Natural killer cell (primary cell): ENCODE measurements at regions not wholly inside any gene's neighbourhood (a gene's known extent, or its start where the extent isn't known, plus 50 kb on each side); places are given as distances from the start of the nearest gene placed in this dataset.
"Not testable (repeated sequence)": the region's sequence is repeated elsewhere in the genome, so short reads cannot be mapped to it uniquely, and the experiment has no call there.

ENCODE experiments used
- ATAC-seq, 3 donors: fragments of 150-1000 bp in 2 of 3; fragments of 200-7000 bp in 1 of 3; cut with Tn5 transposase; 1 replicate in 1 of 3; 2 replicates in 2 of 3; pipeline ENCODE4 v1.10.0; 2021; ENCODE audit warnings: mild to moderate bottlenecking in 2 of 3, moderate library complexity in 2 of 3
- DNase-seq, 2 donors: peaks; one replicate each; pipeline versions ENCODE4 v3.0.0 to v3.0.0-alpha.2; 2013 to 2021; ENCODE audit warnings: mixed read lengths in 1 of 2
- H3K27ac ChIP-seq: one replicate; pipeline ENCODE4 v1.5.1; 2013; ENCODE audit warnings: mild to moderate bottlenecking, low read length
- H3K27me3 ChIP-seq: one replicate; pipeline ENCODE4 v1.6.1; 2013; ENCODE audit warnings: low read length; ENCODE audit not compliant: control insufficient read depth, insufficient read depth
- H3K36me3 ChIP-seq: one replicate; pipeline ENCODE4 v1.6.1; 2013; ENCODE audit warnings: low read length; ENCODE audit not compliant: control insufficient read depth, insufficient read depth
- H3K4me1 ChIP-seq: one replicate; pipeline ENCODE4 v1.6.1; 2013; ENCODE audit warnings: low read length; ENCODE audit not compliant: control insufficient read depth, insufficient read depth
- H3K4me3 ChIP-seq: one replicate; pipeline ENCODE4 v1.5.1; 2013; ENCODE audit warnings: low read length
- H3K9me3 ChIP-seq: one replicate; pipeline ENCODE4 v1.6.1; 2013; ENCODE audit warnings: low read length; ENCODE audit not compliant: control insufficient read depth, insufficient read depth
- H3K27ac Mint-ChIP-seq, 2 donors: one replicate each; pipeline ENCODE4 v1.8.0; 2022; ENCODE audit warnings: mild to moderate bottlenecking in 2 of 2, mixed read lengths in 2 of 2, moderate library complexity in 1 of 2
- H3K27me3 Mint-ChIP-seq, 2 donors: one replicate each; pipeline ENCODE4 v1.8.0; 2022; ENCODE audit warnings: low read depth in 2 of 2, mixed read lengths in 2 of 2
- H3K36me3 Mint-ChIP-seq: one replicate; pipeline ENCODE4 v1.8.0; 2022; ENCODE audit warnings: mixed read lengths
- H3K4me1 Mint-ChIP-seq, 2 donors: one replicate each; pipeline ENCODE4 v1.8.0; 2022; ENCODE audit warnings: mixed read lengths in 2 of 2
- H3K4me3 Mint-ChIP-seq: one replicate; pipeline ENCODE4 v1.8.0; 2022; ENCODE audit warnings: mild to moderate bottlenecking, moderate library complexity, mixed read lengths
- H3K9me3 Mint-ChIP-seq, 2 donors: one replicate each; pipeline ENCODE4 v1.8.0; 2022; ENCODE audit warnings: mixed read lengths in 2 of 2
- CTCF ChIP-seq: fragments of 200-600 bp; IDR thresholded peaks from one replicate; pipeline ENCODE4 v1.8.0; 2022; ENCODE audit warnings: antibody characterized with exemption
- WGBS: methylation state at CpG from one replicate; pipeline ENCODE4 v1.1.7; 2013; ENCODE audit warnings: missing lambda C conversion rate; ENCODE audit not compliant: insufficient coverage; 5-methylcytosine and 5-hydroxymethylcytosine counted together
- intact Hi-C: fragments of 100-400 bp; cut with micrococcal nuclease; formaldehyde crosslinking; loops from one replicate; pipeline ENCODE4 v1.14.2; 2022

- H3K4me1 ChIP-seq, H3K27me3 Mint-ChIP-seq, intact Hi-C loops, H3K36me3 ChIP-seq, H3K9me3 Mint-ChIP-seq, H3K27ac ChIP-seq, H3K4me3 Mint-ChIP-seq, ATAC-seq, H3K4me1 Mint-ChIP-seq, H3K36me3 Mint-ChIP-seq, H3K4me3 ChIP-seq, H3K9me3 ChIP-seq, H3K27me3 ChIP-seq, DNase-seq, H3K27ac Mint-ChIP-seq: not testable (repeated sequence)
- WGBS: 98% methylated on average over 7 of the region's 7 CpGs
Observed at GRCh38 chr2:37722971-37723370, 51.5 kb upstream of the CDC42EP3 start.

- Mint-ChIP-seq H3K9me3 (no peaks in the 10 kb centered on the region), H3K36me3 (no peaks in the 10 kb centered on the region), H3K4me3 (no peak overlapping the region), H3K27ac (no peak overlapping the region), H3K27me3 (peaks cover 0 to 7% of the 10 kb centered on the region in 2 donors), H3K4me1 (no peaks in the 10 kb centered on the region)
- Histone ChIP-seq H3K9me3 (no peaks in the 10 kb centered on the region), H3K36me3 (no peaks in the 10 kb centered on the region), H3K27me3 (no peaks in the 10 kb centered on the region), H3K27ac (no peak overlapping the region), H3K4me3 (no peak overlapping the region), H3K4me1 (no peaks in the 10 kb centered on the region)
- no peak for ATAC-seq
- intact Hi-C loops: no loop called here
- no peak for DNase-seq
- no peak for TF ChIP-seq CTCF
- WGBS: 91% methylated on average over 1 of the region's 1 CpG
Observed at GRCh38 chr2:37730037-37730818, 58.8 kb upstream of the CDC42EP3 start.

GRCh38 chr2:37732412-37732811, 61.0 kb upstream of the CDC42EP3 start:
- H3K27me3 ChIP-seq, H3K4me3 Mint-ChIP-seq, H3K27ac ChIP-seq, intact Hi-C loops, H3K4me1 Mint-ChIP-seq, H3K4me1 ChIP-seq, H3K9me3 Mint-ChIP-seq, DNase-seq, H3K4me3 ChIP-seq, H3K36me3 ChIP-seq, H3K27me3 Mint-ChIP-seq, H3K9me3 ChIP-seq, ATAC-seq, H3K27ac Mint-ChIP-seq, H3K36me3 Mint-ChIP-seq: not testable (repeated sequence)

- Mint-ChIP-seq H3K27me3 (peaks cover 0 to 7% of the 10 kb centered on the region in 2 donors), H3K27ac (no peak overlapping the region), H3K4me1 (no peaks in the 10 kb centered on the region), H3K9me3 (no peaks in the 10 kb centered on the region), H3K36me3 (no peaks in the 10 kb centered on the region), H3K4me3 (no peak overlapping the region)
- Histone ChIP-seq H3K36me3 (no peaks in the 10 kb centered on the region), H3K9me3 (no peaks in the 10 kb centered on the region), H3K27ac (no peak overlapping the region), H3K4me1 (no peaks in the 10 kb centered on the region), H3K4me3 (no peak overlapping the region), H3K27me3 (no peaks in the 10 kb centered on the region)
- intact Hi-C loops: no loop called here
- TF ChIP-seq CTCF: no peak
- DNase-seq: no peak
- no peak for ATAC-seq
- 93% methylated on average over 1 of the region's 2 CpGs for WGBS
Observed at GRCh38 chr2:37733251-37733650, 61.8 kb upstream of the CDC42EP3 start.

GRCh38 chr2:37733955-37734354, 62.5 kb upstream of the CDC42EP3 start:
- H3K4me1 ChIP-seq, ATAC-seq, H3K9me3 Mint-ChIP-seq, H3K4me1 Mint-ChIP-seq, H3K36me3 Mint-ChIP-seq, H3K4me3 Mint-ChIP-seq, H3K27me3 Mint-ChIP-seq, H3K9me3 ChIP-seq, intact Hi-C loops, H3K4me3 ChIP-seq, H3K27me3 ChIP-seq, DNase-seq, H3K36me3 ChIP-seq, H3K27ac Mint-ChIP-seq, H3K27ac ChIP-seq: not testable (repeated sequence)

GRCh38 chr2:37734891-37735523, 63.6 kb upstream of the CDC42EP3 start:
- H3K27ac Mint-ChIP-seq, H3K4me1 Mint-ChIP-seq, H3K27ac ChIP-seq, ATAC-seq, DNase-seq, H3K9me3 Mint-ChIP-seq, H3K4me3 Mint-ChIP-seq, H3K4me1 ChIP-seq, H3K36me3 Mint-ChIP-seq, H3K36me3 ChIP-seq, intact Hi-C loops, H3K27me3 ChIP-seq, H3K9me3 ChIP-seq, H3K27me3 Mint-ChIP-seq, H3K4me3 ChIP-seq: not testable (repeated sequence)
- 73% methylated on average over 4 of the region's 8 CpGs for whole genome bisulfite sequencing

- H3K4me3 ChIP-seq, DNase-seq, H3K27me3 Mint-ChIP-seq, H3K4me1 ChIP-seq, H3K27ac Mint-ChIP-seq, intact Hi-C loops, H3K36me3 ChIP-seq, H3K9me3 Mint-ChIP-seq, H3K27me3 ChIP-seq, H3K4me3 Mint-ChIP-seq, ATAC-seq, H3K27ac ChIP-seq, H3K36me3 Mint-ChIP-seq, H3K9me3 ChIP-seq: not testable (repeated sequence)
- peaks cover 6 to 12% of the 10 kb centered on the region in 2 donors for H3K4me1 Mint-ChIP-seq
Observed at GRCh38 chr2:37735524-37735910, 64.1 kb upstream of the CDC42EP3 start.
